Fibroblast of lung (primary cell): ENCODE measurements at regions not wholly inside any gene's neighbourhood (a gene's known extent, or its start where the extent isn't known, plus 50 kb on each side); places are given as distances from the start of the nearest gene placed in this dataset.

Experiments used
- DNase-seq, 2 donors: peaks; one replicate each; pipeline versions ENCODE4 v3.0.0 to v3.0.0-alpha.2; 2010; ENCODE audit warnings: low read depth in 2 of 2
- H2AFZ ChIP-seq: 2 replicates; pipeline ENCODE4 v1.5.1; 2012; ENCODE audit warnings: low read length, control low read depth, inconsistent platforms
- H3K27ac ChIP-seq: 2 replicates; pipeline ENCODE4 v1.5.1; 2011; ENCODE audit warnings: low read length, control low read depth; ENCODE audit not compliant: insufficient read depth
- H3K27me3 ChIP-seq: 2 replicates; pipeline ENCODE4 v1.5.1; 2011; ENCODE audit warnings: mild to moderate bottlenecking, low read length; ENCODE audit not compliant: control insufficient read depth, insufficient read depth
- H3K36me3 ChIP-seq: 2 replicates; pipeline ENCODE4 v1.5.1; 2011; ENCODE audit warnings: low read length; ENCODE audit not compliant: control insufficient read depth, insufficient read depth
- H3K4me1 ChIP-seq: 2 replicates; pipeline ENCODE4 v1.5.1; 2011; ENCODE audit warnings: low read length; ENCODE audit not compliant: control insufficient read depth, insufficient read depth; ENCODE audit errors: extremely low read depth
- H3K4me2 ChIP-seq: 2 replicates; pipeline ENCODE4 v1.5.1; 2011; ENCODE audit warnings: low read length, control low read depth; ENCODE audit not compliant: insufficient read depth; ENCODE audit errors: extremely low read depth
- H3K4me3 ChIP-seq, 4 experiments: fragments of 200-600 bp in 1 of 4; sonication (generic) in 1 of 4; replicated peaks in 1 of 4; 2 replicates each; pipeline ENCODE4 v1.5.1; 2011 to 2016; ENCODE audit warnings: low read length in 4 of 4, low read depth in 3 of 4, mild to moderate bottlenecking in 3 of 4, control low read depth in 2 of 4, inconsistent platforms in 1 of 4, mixed read lengths in 1 of 4; ENCODE audit not compliant: insufficient read depth in 1 of 4; ENCODE audit errors: control extremely low read depth in 1 of 4
- H3K79me2 ChIP-seq: 2 replicates; pipeline ENCODE4 v1.5.1; 2012; ENCODE audit warnings: mild to moderate bottlenecking, low read length, inconsistent platforms; ENCODE audit not compliant: control insufficient read depth, insufficient read depth
- H3K9ac ChIP-seq: 2 replicates; pipeline ENCODE4 v1.5.1; 2011; ENCODE audit warnings: mild to moderate bottlenecking, low read length, control low read depth; ENCODE audit not compliant: insufficient read depth
- H3K9me3 ChIP-seq: 2 replicates; pipeline ENCODE4 v1.5.1; 2012; ENCODE audit warnings: low read depth, low read length; ENCODE audit not compliant: control insufficient read depth, insufficient read depth
- H4K20me1 ChIP-seq: 2 replicates; pipeline ENCODE4 v1.5.1; 2011; ENCODE audit warnings: low read length; ENCODE audit not compliant: control insufficient read depth, insufficient read depth; ENCODE audit errors: extremely low read depth
- CTCF ChIP-seq, 2 donors: IDR thresholded peaks in 1 of 2; conservative IDR thresholded peaks in 1 of 2; 1 replicate in 1 of 2; 2 replicates in 1 of 2; pipeline ENCODE4 v1.5.1; 2011 to 2012; ENCODE audit warnings: low read length in 2 of 2, control low read depth in 1 of 2, inconsistent platforms in 1 of 2, low read depth in 1 of 2, mild to moderate bottlenecking in 1 of 2
- EZH2 ChIP-seq: IDR thresholded peaks from 2 replicates; pipeline ENCODE4 v1.5.1; 2012; ENCODE audit warnings: low read length, control low read depth, mild to moderate bottlenecking; ENCODE audit errors: missing control alignments

GRCh38 chr3:148389916-148390315, 307.8 kb upstream of the AGTR1 start:
- H2AFZ ChIP-seq: no peak overlapping the region
- no peak overlapping the region for H3K4me2 ChIP-seq
- no peak overlapping the region for H3K4me3 ChIP-seq
- DNase-seq: peak in 1 of 2 donors; percentile 47
- H3K9ac ChIP-seq: no peak overlapping the region
- H3K79me2 ChIP-seq: no peaks in the 10 kb centered on the region
- no peak for TF ChIP-seq EZH2
- TF ChIP-seq CTCF (conservative IDR thresholded peaks at IDR 0.05 in 1 of 2, IDR thresholded peaks at IDR 0.05 in 1 of 2; ENCODE audit: low read depth in 1 of 2, low read length in 2 of 2): no peak
- no peaks in the 10 kb centered on the region for H3K9me3 ChIP-seq
- no peaks in the 10 kb centered on the region for H4K20me1 ChIP-seq
- no peaks in the 10 kb centered on the region for H3K4me1 ChIP-seq
- no peaks in the 10 kb centered on the region for H3K36me3 ChIP-seq
- no peak overlapping the region for H3K27ac ChIP-seq
- no peaks in the 10 kb centered on the region for H3K27me3 ChIP-seq

GRCh38 chr3:148395821-148396220, 301.9 kb upstream of the AGTR1 start:
- Histone ChIP-seq H2AFZ (no peak overlapping the region), H3K79me2 (no peaks in the 10 kb centered on the region), H3K9me3 (no peaks in the 10 kb centered on the region), H3K27me3 (no peaks in the 10 kb centered on the region), H3K4me3 (no peak overlapping the region), H3K4me2 (no peak overlapping the region), H3K9ac (no peak overlapping the region), H3K27ac (no peak overlapping the region), H4K20me1 (no peaks in the 10 kb centered on the region), H3K36me3 (no peaks in the 10 kb centered on the region), H3K4me1 (no peaks in the 10 kb centered on the region)
- no peak for TF ChIP-seq EZH2
- no peak for TF ChIP-seq CTCF (conservative IDR thresholded peaks at IDR 0.05 in 1 of 2, IDR thresholded peaks at IDR 0.05 in 1 of 2; ENCODE audit: low read depth in 1 of 2, low read length in 2 of 2)
- DNase-seq: no peak

GRCh38 chr3:148400754-148401153, 296.9 kb upstream of the AGTR1 start:
- DNase-seq: peak in 1 of 2 donors; percentile 59
- Histone ChIP-seq H3K79me2 (no peaks in the 10 kb centered on the region), H3K27me3 (no peaks in the 10 kb centered on the region), H3K4me1 (no peaks in the 10 kb centered on the region), H3K9me3 (no peaks in the 10 kb centered on the region), H3K4me3 (no peak overlapping the region), H2AFZ (no peak overlapping the region), H3K36me3 (no peaks in the 10 kb centered on the region), H3K9ac (no peak overlapping the region), H3K27ac (no peak overlapping the region), H4K20me1 (no peaks in the 10 kb centered on the region), H3K4me2 (no peak overlapping the region)
- no peak for TF ChIP-seq EZH2
- no peak for TF ChIP-seq CTCF (conservative IDR thresholded peaks at IDR 0.05 in 1 of 2, IDR thresholded peaks at IDR 0.05 in 1 of 2; ENCODE audit: low read depth in 1 of 2, low read length in 2 of 2)
